ENCODE measurements at regions not wholly inside any gene's neighbourhood (a gene's known extent, or its start where the extent isn't known, plus 50 kb on each side); places are given as distances from the start of the nearest gene placed in this dataset.

DNA sequence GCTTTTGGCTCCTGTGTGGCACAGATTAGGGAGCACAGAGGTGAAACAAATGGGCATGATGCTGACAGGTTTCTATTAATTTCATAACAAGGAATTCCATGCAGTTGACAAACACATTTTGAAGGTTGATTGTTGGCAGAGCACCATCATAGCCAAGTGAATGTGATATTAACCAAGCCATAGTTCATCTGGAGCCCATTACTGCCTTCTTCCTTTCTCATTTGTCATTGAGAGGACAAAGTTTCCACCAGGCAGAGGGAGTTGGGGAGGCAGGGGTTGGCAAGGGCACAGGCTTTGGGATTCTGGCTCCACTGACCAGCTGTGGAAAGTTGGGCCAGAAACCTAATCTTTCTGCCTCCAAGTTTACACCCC, 325.2 kb downstream of the MFSD1 start:
- TF ChIP-seq CTCF (IDR thresholded peaks at IDR 0.05; ENCODE audit: poor library complexity) (no peak), EZH2phosphoT487 (IDR thresholded peaks at IDR 0.05; ENCODE audit: low read depth, severe bottlenecking, unreplicated experiment) (no peak), EZH2 (IDR thresholded peaks at IDR 0.05; ENCODE audit: borderline replicate concordance) (no peak)

Data from hepatocyte (in vitro differentiated cells).